GM18870 (cell line): ENCODE measurements at regions not wholly inside any gene's neighbourhood (a gene's known extent, or its start where the extent isn't known, plus 50 kb on each side); places are given as distances from the start of the nearest gene placed in this dataset.

Source experiments
- ATAC-seq: cut with Tn5 transposase; IDR thresholded peaks from one replicate; pipeline ENCODE4 v1.9.1; 2021; ENCODE audit warnings: moderate library complexity; ENCODE audit not compliant: unreplicated experiment

DNA sequence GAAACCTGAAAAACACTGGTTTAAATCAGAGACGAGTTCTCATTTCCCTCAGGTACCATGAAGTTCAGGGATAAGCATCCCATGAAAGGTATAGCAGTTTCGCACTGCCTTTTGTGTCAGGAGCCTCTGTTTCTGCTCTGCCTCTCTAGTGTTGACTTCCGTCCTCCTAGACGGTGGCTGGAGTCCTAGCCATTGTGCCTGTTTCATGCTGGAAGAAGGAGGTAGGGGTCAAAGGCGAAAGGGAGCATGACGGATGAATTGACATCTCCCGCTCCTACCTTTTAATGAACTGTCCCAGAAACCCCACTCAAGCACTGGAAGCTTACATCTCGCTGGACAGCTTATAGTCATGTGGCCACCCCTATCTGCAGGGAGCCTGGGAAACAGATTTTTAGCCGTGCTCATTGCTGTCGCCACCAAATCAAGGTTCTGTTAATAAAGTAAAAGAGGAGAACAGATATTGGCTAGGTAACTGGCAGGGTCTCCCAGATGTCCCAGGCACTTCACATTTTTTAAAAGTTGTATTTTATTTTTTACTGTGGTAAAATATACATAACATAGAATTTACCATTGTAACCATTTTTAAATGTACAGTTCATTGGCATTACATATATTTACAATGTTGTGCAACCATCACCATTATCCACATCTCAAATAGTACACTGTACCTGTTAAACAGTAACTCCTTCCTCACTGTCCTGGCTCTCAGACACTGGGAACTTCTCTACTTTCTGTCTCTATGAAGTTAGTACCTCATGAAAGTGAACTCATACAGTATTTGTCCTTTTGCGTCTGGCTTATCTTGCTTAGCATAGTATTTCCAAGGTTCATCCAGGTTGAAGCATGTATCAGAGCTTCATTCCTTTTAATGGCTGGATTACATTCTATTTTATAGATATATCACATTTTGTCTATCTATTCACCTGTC lies 55.0 kb upstream of the CTLA4 start:
- no peak for ATAC-seq

DNA sequence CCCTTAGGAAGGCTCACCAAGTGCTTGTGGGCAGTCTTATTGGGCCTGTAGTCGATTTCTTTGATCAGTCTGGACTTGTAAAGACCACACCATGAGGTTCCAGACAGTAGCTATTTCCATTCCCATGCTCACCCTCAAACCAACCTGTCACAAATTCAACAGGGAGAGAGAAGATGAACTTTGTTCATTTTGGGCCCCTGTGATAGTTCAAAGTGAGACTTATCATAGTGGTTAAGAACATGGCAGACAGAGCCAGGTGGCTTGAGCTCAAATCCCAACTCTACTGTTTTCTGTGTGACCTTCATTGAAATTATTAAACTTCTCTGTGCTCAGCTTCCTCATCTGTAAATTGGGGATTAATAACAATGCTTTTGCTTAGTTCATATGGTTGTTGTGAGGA lies 53.9 kb upstream of the CTLA4 start:
- ATAC-seq, result no peak

DNA sequence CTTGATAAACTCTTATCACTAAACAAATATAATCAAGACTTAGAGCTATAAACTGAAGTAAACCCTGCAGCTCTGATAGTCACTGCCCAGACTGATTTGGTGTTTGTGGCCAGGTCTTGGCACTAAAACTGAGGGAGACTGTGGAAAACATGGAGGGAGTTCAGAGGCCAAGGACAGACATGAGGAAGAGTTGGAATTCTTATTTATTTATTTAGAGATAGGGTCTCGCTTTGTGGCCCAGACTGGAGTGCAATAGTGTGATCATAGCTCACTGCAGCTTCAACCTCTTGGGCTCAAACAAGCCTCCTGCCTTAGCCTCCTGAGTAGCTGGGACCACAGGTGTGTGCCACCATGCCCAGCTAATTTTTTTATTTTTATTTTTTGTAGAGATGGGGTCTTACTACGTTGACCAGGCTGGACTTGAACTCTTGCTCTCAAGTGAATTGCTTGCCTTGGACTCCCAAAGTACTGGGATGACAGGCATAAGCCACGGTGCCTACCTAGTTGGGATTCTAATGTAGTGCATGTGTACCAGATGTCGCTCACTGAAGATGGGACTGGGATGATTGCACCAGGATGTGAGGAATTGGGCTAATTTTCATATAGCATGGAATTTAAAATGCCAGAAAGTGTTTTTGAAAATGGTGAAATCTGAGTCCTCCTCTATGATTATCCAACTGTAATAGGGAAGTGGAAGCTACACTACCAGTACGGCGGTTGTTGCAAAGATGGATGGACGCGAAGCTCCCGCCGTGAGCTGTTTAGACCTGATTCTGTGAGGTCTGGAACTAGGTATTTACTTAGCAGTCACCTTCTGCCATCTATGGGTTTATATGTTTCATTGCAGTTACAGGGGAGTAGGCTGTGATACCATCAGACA lies 52.7 kb upstream of the CTLA4 start:
- peak; percentile 75 for ATAC-seq

DNA sequence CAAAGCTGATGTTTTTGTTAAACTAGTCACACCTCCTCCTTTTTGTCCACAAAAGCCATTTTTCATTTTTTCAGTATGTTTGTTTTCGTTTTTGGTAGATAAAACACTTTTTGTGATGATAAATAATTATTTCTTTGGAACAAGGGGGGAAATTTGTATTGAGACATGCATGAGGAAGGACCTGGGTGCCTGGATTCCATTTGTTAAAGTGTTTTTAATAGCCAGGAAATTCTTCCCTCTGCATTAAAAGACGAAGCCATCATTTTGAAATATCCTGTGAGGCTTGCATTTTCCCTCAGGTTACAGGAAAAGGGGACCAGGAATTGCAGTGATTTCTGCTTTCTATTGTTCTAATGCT lies 52.1 kb upstream of the CTLA4 start:
- no peak for ATAC-seq

DNA sequence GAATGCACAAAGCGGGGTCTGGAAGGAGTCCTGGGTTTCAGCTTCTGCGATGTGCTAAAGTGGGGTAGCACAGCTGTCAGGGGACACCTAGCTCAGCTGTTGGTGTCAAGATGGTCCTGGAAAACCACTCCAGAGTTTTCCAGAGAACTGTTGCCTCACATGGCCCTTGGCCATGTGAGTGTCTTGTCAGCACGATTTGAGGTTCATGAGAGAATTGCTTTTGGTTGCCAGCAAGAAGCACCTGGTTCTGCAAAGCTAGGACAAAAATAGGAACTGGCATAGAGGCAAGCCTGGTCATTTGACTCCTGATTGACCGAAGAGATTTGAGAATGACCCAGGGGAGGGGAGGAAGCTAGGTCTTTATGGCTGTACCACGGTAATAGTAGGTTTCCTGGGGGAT lies 50.4 kb upstream of the CTLA4 start:
- no peak for ATAC-seq
